ENCODE measurements at regions not wholly inside any gene's neighbourhood (a gene's known extent, or its start where the extent isn't known, plus 50 kb on each side); places are given as distances from the start of the nearest gene placed in this dataset.

- TF ChIP-seq POLR2A (IDR thresholded peaks at IDR 0.05) (no peak), POLR2AphosphoS5 (IDR thresholded peaks at IDR 0.05) (no peak)
- TF ChIP-seq, protein P1, sequence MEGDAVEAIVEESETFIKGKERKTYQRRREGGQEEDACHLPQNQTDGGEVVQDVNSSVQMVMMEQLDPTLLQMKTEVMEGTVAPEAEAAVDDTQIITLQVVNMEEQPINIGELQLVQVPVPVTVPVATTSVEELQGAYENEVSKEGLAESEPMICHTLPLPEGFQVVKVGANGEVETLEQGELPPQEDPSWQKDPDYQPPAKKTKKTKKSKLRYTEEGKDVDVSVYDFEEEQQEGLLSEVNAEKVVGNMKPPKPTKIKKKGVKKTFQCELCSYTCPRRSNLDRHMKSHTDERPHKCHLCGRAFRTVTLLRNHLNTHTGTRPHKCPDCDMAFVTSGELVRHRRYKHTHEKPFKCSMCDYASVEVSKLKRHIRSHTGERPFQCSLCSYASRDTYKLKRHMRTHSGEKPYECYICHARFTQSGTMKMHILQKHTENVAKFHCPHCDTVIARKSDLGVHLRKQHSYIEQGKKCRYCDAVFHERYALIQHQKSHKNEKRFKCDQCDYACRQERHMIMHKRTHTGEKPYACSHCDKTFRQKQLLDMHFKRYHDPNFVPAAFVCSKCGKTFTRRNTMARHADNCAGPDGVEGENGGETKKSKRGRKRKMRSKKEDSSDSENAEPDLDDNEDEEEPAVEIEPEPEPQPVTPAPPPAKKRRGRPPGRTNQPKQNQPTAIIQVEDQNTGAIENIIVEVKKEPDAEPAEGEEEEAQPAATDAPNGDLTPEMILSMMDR (IDR thresholded peaks at IDR 0.05 in 8 of 11, conservative IDR thresholded peaks at IDR 0.05 in 3 of 11) = no peak
These were observed 421.7 kb downstream of the TCERG1L start for GRCh38 chr10:130889780-130890179.
